HG03460 (cell line): ENCODE measurements at regions not wholly inside any gene's neighbourhood (a gene's known extent, or its start where the extent isn't known, plus 50 kb on each side); places are given as distances from the start of the nearest gene placed in this dataset.
"Not testable (repeated sequence)": the region's sequence is repeated elsewhere in the genome, so short reads cannot be mapped to it uniquely, and the experiment has no call there.

Source experiments
- ATAC-seq: cut with Tn5 transposase; IDR thresholded peaks from one replicate; pipeline ENCODE4 v1.9.1; 2021; ENCODE audit not compliant: unreplicated experiment

GRCh38 chr10:8128511-8128910 lies 74.0 kb downstream of the GATA3 start:
- ATAC-seq, result no peak

- ATAC-seq, result no peak
Measured at GRCh38 chr10:8129438-8129837, 75.0 kb downstream of the GATA3 start.

DNA sequence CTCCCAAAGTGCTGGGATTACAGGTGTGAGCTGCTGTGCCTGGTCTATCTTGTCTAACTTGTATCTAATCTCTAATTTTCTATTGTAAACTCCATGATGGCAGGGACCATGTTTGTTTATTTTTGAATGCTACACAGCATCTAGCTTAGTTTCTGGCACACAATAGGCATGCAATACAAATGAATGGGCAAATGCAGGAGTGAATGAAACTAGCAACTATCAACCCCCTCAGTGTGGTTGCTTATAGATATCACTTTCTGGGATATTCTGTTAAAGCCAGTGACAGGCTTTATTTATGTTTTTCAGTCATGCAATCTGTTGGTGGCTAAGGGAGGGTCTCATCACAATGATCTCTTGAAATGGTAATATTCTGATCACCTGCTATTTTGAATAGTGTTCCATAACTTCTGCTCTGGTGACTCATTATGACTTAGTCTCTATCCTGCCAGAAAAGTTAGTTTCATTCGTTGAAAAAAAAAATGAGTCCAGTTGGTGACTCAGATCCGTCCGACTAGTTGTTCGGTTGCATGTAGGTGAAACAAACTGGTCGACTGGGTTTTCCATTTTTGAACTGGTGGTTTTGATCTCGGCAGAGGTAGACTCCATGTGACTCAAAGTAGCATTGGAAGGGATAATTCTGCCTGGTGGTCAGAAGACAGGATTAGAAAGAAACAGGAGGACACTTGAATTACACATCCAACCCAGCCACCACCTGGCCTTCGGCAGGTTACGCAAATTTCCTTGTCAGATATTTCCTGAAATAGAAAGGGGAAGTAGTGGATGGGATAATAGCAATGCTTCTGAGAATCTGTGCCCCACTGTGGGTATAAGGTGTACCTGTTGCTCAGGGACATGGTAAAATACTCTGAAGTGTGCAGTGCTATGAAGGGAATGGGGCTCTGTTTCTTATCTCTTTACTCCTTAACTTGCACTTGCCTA lies 76.8 kb downstream of the GATA3 start:
- ATAC-seq, result peak; percentile 46

DNA sequence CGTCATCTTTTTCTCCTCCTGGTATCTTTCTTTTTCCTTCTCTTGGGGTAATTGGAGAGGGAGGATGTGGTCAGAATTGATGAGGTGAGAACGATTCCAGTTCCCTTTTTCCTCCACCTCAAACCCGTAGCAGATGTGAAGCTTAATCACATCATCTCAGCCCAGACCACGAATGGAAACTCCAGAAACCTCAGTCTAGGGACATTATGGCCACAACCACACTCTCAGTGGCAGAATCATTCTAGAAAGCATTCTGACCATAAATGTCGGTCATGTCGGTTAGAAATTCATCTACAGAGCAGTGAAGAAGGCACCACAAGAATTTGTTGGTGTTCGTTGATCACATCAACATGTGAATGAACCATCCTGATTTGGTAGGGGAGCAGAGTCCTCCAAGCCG lies 78.7 kb downstream of the GATA3 start:
- peak; percentile 61 for ATAC-seq

DNA sequence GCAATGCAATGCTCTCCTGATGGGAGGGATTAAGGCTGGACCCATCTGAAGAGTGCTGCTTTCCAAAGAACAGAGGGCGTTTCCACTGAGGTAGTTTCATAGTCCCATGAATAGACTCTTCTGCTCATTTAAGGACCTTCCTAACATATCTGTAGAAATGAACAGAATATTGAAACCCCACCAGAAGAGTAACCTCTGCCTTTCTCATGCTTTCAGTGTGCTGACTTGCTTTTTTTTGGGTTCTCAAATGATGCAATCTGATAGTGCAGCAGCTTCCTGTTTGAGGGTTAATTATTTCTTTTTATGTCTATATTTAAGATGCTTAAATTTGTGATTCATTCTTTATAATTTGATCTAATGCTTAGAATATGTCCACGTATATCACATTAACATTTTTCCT lies 82.2 kb downstream of the GATA3 start:
- ATAC-seq, result no peak

DNA sequence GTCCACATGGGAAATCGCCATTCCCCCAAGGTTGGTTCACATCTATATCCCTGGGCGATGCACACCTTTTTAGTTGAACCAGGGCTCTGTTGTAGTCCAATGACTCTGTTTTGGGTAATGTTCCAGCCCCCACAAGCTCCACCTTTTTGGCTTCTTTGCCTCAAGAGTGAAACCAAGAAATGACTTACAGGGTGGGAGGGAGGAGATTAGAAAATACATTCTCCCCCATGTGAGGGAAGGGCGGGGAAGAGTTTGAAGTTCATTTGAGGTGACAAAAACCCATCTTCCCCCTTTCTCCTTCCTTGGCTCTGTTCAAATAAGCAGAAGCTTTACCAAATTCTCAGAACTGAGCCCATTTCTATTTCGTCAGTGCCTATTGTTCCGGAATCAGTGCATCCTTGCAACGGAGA lies 82.8 kb downstream of the GATA3 start:
- ATAC-seq, result no peak

DNA sequence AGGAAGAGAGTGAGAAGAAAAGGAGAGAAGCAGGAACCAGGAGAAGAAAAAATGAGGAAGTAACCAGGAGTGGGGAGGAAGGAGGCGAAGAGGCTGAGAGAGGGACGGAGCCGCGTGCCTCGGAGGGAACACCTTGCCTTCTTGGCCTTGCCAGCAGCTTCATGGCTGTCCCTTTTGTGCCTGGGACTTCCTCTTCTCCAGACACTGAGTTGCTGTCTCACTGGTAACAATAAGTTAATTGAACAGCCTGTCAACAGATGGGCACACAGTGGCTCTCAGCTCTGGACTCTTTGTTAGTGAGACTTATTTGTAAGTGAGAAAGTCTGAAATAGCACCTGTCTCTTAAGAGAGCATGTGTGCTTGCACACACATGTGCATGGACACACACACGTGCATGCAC lies 83.2 kb downstream of the GATA3 start:
- ATAC-seq, result no peak

GRCh38 chr10:8138471-8138870 lies 84.0 kb downstream of the GATA3 start:
- no peak for ATAC-seq

DNA sequence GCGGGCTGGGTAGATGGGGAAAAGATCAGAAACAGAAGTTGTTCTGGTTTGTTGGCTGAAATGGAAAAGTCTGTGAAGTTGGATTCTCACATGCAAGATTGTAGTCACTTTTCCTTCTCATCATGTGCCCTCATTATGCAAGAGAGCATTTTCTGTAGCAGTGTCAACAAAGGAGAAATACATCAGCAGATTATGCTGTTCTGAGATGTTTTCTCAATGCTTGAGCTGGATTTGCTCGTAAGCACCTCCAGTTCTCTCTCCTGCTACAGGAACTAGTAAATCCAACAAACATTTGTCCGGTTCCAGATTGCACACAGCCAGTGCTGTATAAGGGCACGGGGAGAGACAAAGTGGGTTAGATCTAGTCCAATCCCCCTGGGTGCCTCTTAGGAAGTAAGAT lies 90.0 kb downstream of the GATA3 start:
- ATAC-seq, result no peak

DNA sequence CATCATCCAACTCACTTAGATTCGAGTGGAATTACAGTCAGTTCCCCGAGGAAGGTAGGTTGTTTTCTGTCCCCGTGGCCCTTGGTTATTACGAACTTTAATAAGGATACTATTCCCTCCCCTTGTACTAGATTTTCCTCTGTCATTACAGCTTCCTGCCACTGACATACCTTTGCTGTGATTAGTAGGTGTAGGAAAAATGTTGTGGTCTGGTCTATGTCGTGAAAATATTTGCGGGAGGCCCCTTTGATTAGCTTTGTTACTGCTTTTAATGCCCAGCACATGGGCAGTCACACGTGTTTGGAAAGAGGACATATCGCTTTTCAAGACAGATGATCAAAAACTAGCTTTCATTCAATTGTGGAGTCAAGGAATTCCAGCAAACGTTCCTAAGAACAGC lies 92.2 kb downstream of the GATA3 start:
- ATAC-seq, result no peak

- no peak for ATAC-seq
Measured at GRCh38 chr10:8149991-8150390, 95.5 kb downstream of the GATA3 start.

DNA sequence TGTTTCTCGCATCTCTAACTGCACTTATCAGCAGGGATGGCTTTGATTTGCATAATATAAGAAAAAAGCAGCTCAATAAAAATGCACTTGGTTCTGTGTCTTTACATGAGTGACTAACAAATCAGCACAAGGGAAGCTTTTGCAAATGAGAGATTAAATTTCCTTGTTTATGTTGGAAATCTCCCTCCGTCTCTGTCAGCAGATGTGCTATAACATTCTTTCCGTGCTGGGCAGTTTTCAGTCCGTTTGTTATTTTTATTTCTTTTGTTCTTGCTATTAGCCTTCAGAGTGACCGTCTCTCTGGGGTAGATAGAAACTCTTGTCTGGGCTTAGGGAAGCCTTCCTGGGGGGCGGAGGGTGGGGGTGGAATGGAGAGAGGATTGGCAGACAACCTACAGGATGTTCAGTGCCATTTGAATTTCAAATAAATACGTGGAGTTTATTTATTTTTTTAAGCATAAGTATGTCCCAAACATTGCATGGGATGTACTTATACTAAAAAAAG lies 96.0 kb downstream of the GATA3 start:
- no peak for ATAC-seq

GRCh38 chr10:8151086-8151485 lies 96.6 kb downstream of the GATA3 start:
- ATAC-seq, result no peak

GRCh38 chr10:8156918-8157317 lies 102.4 kb downstream of the GATA3 start:
- no peak for ATAC-seq

GRCh38 chr10:8158193-8159071 lies 103.9 kb downstream of the GATA3 start:
- ATAC-seq, result no peak

DNA sequence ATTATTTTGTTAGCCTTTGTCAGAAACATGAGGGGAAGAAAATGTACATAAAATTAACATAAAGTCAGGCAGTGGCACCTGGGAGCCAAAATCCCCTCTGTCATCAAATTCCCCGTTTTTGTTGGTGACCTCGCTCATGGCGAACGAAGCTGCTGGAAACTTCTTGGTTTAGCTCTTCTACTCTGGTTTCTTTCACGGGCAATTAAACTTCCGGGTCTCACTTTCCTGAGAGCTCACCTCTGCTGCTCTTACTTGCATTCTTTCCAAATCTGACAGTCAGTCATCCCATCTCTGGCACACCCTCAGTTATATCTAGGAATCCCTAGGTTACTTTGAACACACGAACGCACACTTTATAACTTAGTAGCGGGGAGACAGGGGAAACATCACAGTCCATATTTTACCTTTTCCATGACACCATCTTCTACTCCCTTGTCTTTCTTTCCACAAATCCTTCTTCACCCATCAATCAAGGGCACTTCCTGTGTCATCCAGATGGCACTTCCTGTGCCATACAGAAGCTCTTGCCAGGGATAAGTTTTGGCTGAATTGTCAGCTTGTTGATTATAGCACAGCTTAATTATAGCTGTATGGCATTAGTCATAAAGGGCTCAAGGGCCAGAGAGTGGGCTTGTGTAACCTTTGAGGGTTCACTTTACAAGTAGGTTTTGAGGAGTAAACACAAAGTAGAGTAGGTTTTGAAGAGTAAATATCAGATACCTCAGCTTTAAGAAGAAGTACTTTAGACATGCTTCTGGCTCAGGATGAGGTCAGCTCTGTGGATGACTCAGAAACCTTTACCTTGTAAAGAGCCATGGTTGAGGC lies 105.1 kb downstream of the GATA3 start:
- ATAC-seq, result no peak

DNA sequence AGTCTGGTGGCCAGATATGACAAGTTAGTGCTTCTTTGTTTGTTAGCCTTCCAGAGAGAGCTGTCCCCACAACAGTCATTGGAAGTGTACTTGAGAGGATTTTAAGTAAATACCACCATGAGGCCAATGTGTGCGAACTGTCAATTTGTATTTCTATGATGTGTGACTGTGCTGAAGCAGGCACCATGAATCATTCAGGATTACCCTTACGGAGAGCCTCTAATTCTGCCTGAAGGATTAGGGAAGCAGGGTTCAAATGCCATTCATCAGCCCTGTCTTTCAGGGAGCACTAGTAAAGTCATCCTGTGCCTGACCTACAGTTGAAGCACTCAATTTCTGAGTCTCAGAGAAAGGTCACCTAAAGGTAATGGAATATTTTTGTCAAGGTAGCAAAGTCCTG lies 109.3 kb downstream of the GATA3 start:
- ATAC-seq, result no peak

GRCh38 chr10:8164640-8165039 lies 110.2 kb downstream of the GATA3 start:
- ATAC-seq, result not testable (repeated sequence)

GRCh38 chr10:8168836-8169235 lies 114.3 kb downstream of the GATA3 start:
- ATAC-seq, result no peak

DNA sequence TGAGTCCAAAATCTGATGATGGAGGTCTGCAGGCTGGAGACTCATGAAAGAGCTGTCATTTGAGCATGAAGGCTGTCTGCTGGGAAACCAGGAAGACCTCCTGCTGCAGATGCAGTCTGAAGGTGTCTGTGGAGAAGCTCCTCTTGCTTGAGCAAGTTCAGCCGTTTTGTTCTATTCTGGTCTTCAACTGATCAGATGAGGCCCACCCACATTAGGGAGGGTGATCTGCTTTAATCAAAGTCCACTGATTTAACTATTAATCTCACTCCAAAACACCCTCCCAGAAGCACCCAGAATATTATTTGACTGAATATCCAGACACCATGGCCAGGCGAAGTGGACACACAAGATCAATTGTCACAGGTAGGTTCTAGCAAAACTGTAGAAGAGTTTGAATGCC lies 116.5 kb downstream of the GATA3 start:
- ATAC-seq, result no peak

- ATAC-seq, result no peak
Measured at GRCh38 chr10:8172604-8173003, 118.1 kb downstream of the GATA3 start.
